IMR-90 (cell line): ENCODE measurements at regions not wholly inside any gene's neighbourhood (a gene's known extent, or its start where the extent isn't known, plus 50 kb on each side); places are given as distances from the start of the nearest gene placed in this dataset.

Source experiments
- ATAC-seq: fragments of 200-7000 bp; cut with Tn5 transposase; 2 replicates; pipeline ENCODE4 v1.9.1; 2020; ENCODE audit warnings: low read depth, mild to moderate bottlenecking, moderate library complexity
- BruUV-seq: library from RNA; stranded (reverse); fragments of 400-500 nt; replicated peaks from 2 replicates; lab custom pipeline; 2021; lab: Mats Ljungman, UMichigan
- CTCF ChIA-PET: fragments of 300-600 bp; formaldehyde crosslinking; extraction: SDS; loops from one replicate; lab custom pipeline; 2021; ENCODE audit warnings: antibody characterized with exemption; lab: Yijun Ruan, JAX
- POLR2A ChIA-PET: fragments of 300-600 bp; sonication (Branson Sonifier 250); formaldehyde crosslinking; loops from one replicate; lab custom pipeline; 2022; ENCODE audit warnings: antibody characterized with exemption; ENCODE audit not compliant: unreplicated experiment; lab: Charles Lee
- DNase-seq: peaks from one replicate; pipeline ENCODE4 v3.0.0; 2013
- H2AFZ ChIP-seq: replicated peaks from 2 replicates; pipeline ENCODE3; 2013; ENCODE audit warnings: low read length, mild to moderate bottlenecking; ENCODE audit not compliant: poor library complexity
- H2AK5ac ChIP-seq: 2 replicates; pipeline ENCODE4 v1.6.1; 2013; ENCODE audit warnings: low read depth, low read length, inconsistent platforms
- H2AK9ac ChIP-seq: replicated peaks from 2 replicates; pipeline ENCODE3; 2013; ENCODE audit warnings: mild to moderate bottlenecking, low read depth, low read length, moderate library complexity; ENCODE audit not compliant: poor library complexity
- H2BK120ac ChIP-seq: 2 replicates; pipeline ENCODE4 v1.6.1; 2013; ENCODE audit warnings: low read depth, low read length, inconsistent platforms
- H2BK15ac ChIP-seq: 3 replicates; pipeline ENCODE4 v1.6.1; 2013; ENCODE audit warnings: low read depth, low read length, inconsistent platforms
- H2BK20ac ChIP-seq: 2 replicates; pipeline ENCODE4 v1.6.1; 2013; ENCODE audit warnings: low read depth, mild to moderate bottlenecking, inconsistent platforms, low read length, moderate library complexity
- H2BK5ac ChIP-seq: 2 replicates; pipeline ENCODE4 v1.6.1; 2013; ENCODE audit warnings: mild to moderate bottlenecking, low read depth, low read length, inconsistent platforms; ENCODE audit not compliant: poor library complexity, severe bottlenecking
- H3K14ac ChIP-seq: replicated peaks from 2 replicates; pipeline ENCODE4 v1.6.1; 2013; ENCODE audit warnings: low read depth, low read length, inconsistent platforms
- H3K18ac ChIP-seq: 2 replicates; pipeline ENCODE4 v1.6.1; 2013; ENCODE audit warnings: low read depth, low read length, control low read depth
- H3K23ac ChIP-seq: 2 replicates; pipeline ENCODE4 v1.6.1; 2013; ENCODE audit warnings: low read depth, low read length, inconsistent platforms
- H3K27ac ChIP-seq: 2 replicates; pipeline ENCODE4 v1.5.1; 2013; ENCODE audit warnings: mild to moderate bottlenecking, control low read depth, low read length; ENCODE audit not compliant: insufficient read depth
- H3K27me3 ChIP-seq: 2 replicates; pipeline ENCODE4 v1.6.1; 2013; ENCODE audit warnings: low read length; ENCODE audit not compliant: control insufficient read depth, insufficient read depth
- H3K36me3 ChIP-seq: 2 replicates; pipeline ENCODE4 v1.6.1; 2013; ENCODE audit warnings: low read length, mixed read lengths; ENCODE audit not compliant: control insufficient read depth, insufficient read depth
- H3K4ac ChIP-seq: 2 replicates; pipeline ENCODE4 v1.6.1; 2013; ENCODE audit warnings: low read depth, low read length, inconsistent platforms
- H3K4me1 ChIP-seq: 2 replicates; pipeline ENCODE4 v1.6.1; 2013; ENCODE audit warnings: low read length, mixed read lengths; ENCODE audit not compliant: control insufficient read depth, insufficient read depth
- H3K4me2 ChIP-seq: 2 replicates; pipeline ENCODE4 v1.6.1; 2013; ENCODE audit warnings: low read depth, mild to moderate bottlenecking, control low read depth, low read length, moderate library complexity
- H3K4me3 ChIP-seq: 2 replicates; pipeline ENCODE4 v1.5.1; 2013; ENCODE audit warnings: low read depth, mild to moderate bottlenecking, control low read depth, low read length, moderate library complexity; ENCODE audit not compliant: insufficient read depth
- H3K56ac ChIP-seq: 2 replicates; pipeline ENCODE4 v1.6.1; 2013; ENCODE audit warnings: low read length, inconsistent platforms; ENCODE audit not compliant: insufficient read depth; ENCODE audit errors: extremely low read depth
- H3K79me1 ChIP-seq, 2 experiments: 2 replicates each; pipeline ENCODE4 v1.6.1; 2013; ENCODE audit warnings: low read length in 2 of 2, inconsistent platforms in 1 of 2, low read depth in 1 of 2
- H3K9ac ChIP-seq: 2 replicates; pipeline ENCODE4 v1.6.1; 2013; ENCODE audit warnings: low read depth, low read length, control low read depth
- H3K9me1 ChIP-seq: 2 replicates; pipeline ENCODE4 v1.6.1; 2013; ENCODE audit warnings: low read length, inconsistent platforms; ENCODE audit not compliant: insufficient read depth
- H3K9me3 ChIP-seq: 2 replicates; pipeline ENCODE4 v1.6.1; 2013; ENCODE audit warnings: low read length; ENCODE audit not compliant: control insufficient read depth, insufficient read depth
- H4K20me1 ChIP-seq: 2 replicates; pipeline ENCODE4 v1.6.1; 2013; ENCODE audit warnings: low read length, inconsistent platforms; ENCODE audit not compliant: insufficient read depth
- H4K5ac ChIP-seq: 2 replicates; pipeline ENCODE4 v1.6.1; 2013; ENCODE audit warnings: mild to moderate bottlenecking, low read depth, low read length, control low read depth
- H4K8ac ChIP-seq, 2 experiments: 2 replicates each; pipeline ENCODE4 v1.6.1; 2013; ENCODE audit warnings: low read depth in 2 of 2, low read length in 2 of 2, control low read depth in 1 of 2, inconsistent platforms in 1 of 2
- H4K91ac ChIP-seq: 2 replicates; pipeline ENCODE4 v1.6.1; 2013; ENCODE audit warnings: low read depth, low read length, inconsistent platforms; ENCODE audit not compliant: insufficient read depth
- BHLHE40 ChIP-seq: fragments of 150-350 bp; IDR thresholded peaks from 2 replicates; pipeline ENCODE4 v1.6.1; 2016; ENCODE audit warnings: mild to moderate bottlenecking, low read depth, low read length
- CEBPB ChIP-seq: IDR thresholded peaks from 2 replicates; pipeline ENCODE4 v1.6.1; 2012; ENCODE audit warnings: low read depth, low read length, improper control_type of control experiment
- CHD1 ChIP-seq: IDR thresholded peaks from 2 replicates; pipeline ENCODE4 v1.6.1; 2012; ENCODE audit warnings: low read depth, low read length, improper control_type of control experiment
- FOS ChIP-seq: fragments of 150-350 bp; IDR thresholded peaks from 2 replicates; pipeline ENCODE4 v1.6.1; 2016; ENCODE audit warnings: low read depth, low read length
- MAFK ChIP-seq: IDR thresholded peaks from 2 replicates; pipeline ENCODE4 v1.6.1; 2012; ENCODE audit warnings: low read depth, low read length, improper control_type of control experiment
- MAZ ChIP-seq: IDR thresholded peaks from 2 replicates; pipeline ENCODE4 v1.6.1; 2012; ENCODE audit warnings: low read depth, mild to moderate bottlenecking, low read length, improper control_type of control experiment, moderate library complexity, borderline replicate concordance
- MXI1 ChIP-seq: IDR thresholded peaks from 2 replicates; pipeline ENCODE4 v1.6.1; 2012; ENCODE audit warnings: low read depth, mild to moderate bottlenecking, low read length, moderate library complexity, borderline replicate concordance
- NFE2L2 ChIP-seq: fragments of 150-350 bp; IDR thresholded peaks from 2 replicates; pipeline ENCODE4 v1.6.1; 2016; ENCODE audit warnings: low read depth, mild to moderate bottlenecking, low read length
- POLR2A ChIP-seq: IDR thresholded peaks from 2 replicates; pipeline ENCODE4 v1.6.1; 2012; ENCODE audit warnings: mild to moderate bottlenecking, low read depth, low read length
- RAD21 ChIP-seq: IDR thresholded peaks from 2 replicates; pipeline ENCODE4 v1.6.1; 2012; ENCODE audit warnings: low read length, improper control_type of control experiment
- RCOR1 ChIP-seq: IDR thresholded peaks from 2 replicates; pipeline ENCODE4 v1.6.1; 2012; ENCODE audit warnings: mild to moderate bottlenecking, low read length, improper control_type of control experiment; ENCODE audit not compliant: insufficient replicate concordance
- RFX5 ChIP-seq: IDR thresholded peaks from 2 replicates; pipeline ENCODE4 v1.8.0; 2012; ENCODE audit warnings: low read depth, mild to moderate bottlenecking, low read length, moderate library complexity
- SMC3 ChIP-seq: fragments of 150-350 bp; IDR thresholded peaks from 2 replicates; pipeline ENCODE4 v1.6.1; 2016; ENCODE audit warnings: low read depth, mild to moderate bottlenecking, antibody characterized with exemption, low read length, moderate library complexity
- WGBS, 2 experiments: methylation state at CpG; one replicate each; pipeline versions ENCODE4 v1.1.5 to v1.1.7; 2013; ENCODE audit warnings: missing lambda C conversion rate in 2 of 2; ENCODE audit not compliant: insufficient read length in 1 of 2; ENCODE audit errors: extremely low coverage in 2 of 2; 5-methylcytosine and 5-hydroxymethylcytosine counted together
- dilution Hi-C: fragments of 300-500 bp; cut with HindIII; formaldehyde crosslinking; loops from one replicate; pipeline ENCODE4 v1.14.3; 2018; ENCODE audit warnings: low sequenced_read_pairs; ENCODE audit not compliant: unreplicated experiment
- in situ Hi-C: fragments of 300-500 bp; cut with MboI; formaldehyde crosslinking; loops from 3 replicates; pipeline ENCODE4 v1.14.3; 2019; ENCODE audit warnings: low sequenced_read_pairs, inconsistent platforms, mixed read lengths
- intact Hi-C: fragments of 100-400 bp; cut with micrococcal nuclease; formaldehyde crosslinking; loops from 2 replicates; pipeline ENCODE4 v1.10.0; 2022
- TF ChIP-seq, protein P1 (sequence below): fragments of 150-350 bp; IDR thresholded peaks from 2 replicates; pipeline ENCODE4 v1.6.1; 2017; ENCODE audit warnings: mild to moderate bottlenecking, antibody characterized with exemption, low read length, low read depth
- TF ChIP-seq, protein P2 (sequence below): conservative IDR thresholded peaks from 2 replicates; pipeline ENCODE4 v1.5.1; 2012; ENCODE audit warnings: mild to moderate bottlenecking, low read depth, low read length, improper control_type of control experiment
- TF ChIP-seq, protein P3 (sequence below): fragments of 150-350 bp; IDR thresholded peaks from 2 replicates; pipeline ENCODE4 v1.6.1; 2016; ENCODE audit warnings: low read depth, mild to moderate bottlenecking, low read length, moderate library complexity, borderline replicate concordance

DNA sequence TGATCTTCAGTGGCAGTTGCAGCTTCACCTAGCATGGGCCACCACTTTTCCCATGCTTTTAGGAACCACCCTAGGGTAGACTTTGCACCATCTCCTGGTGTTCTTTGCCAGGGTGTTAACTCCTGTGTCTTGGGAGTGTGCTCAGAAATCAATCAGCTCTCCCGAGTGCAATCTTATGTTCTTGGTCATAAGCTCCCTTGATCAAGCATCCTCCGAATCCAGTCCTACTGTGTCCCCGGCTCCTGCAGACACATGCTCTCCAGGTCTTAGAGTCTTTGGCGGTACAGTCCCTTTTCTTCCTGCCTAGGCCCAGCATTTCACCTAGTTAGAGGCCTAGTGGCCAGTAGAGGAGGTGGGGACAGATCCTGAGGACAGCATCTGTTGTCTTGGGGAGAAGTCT lies 74.7 kb upstream of the SYN2 start:
- Histone ChIP-seq H3K27me3 (peaks cover 3% of the 10 kb centered on the region; the same call in 1 of the 2 replicates), H4K8ac (no peak overlapping the region), H4K5ac (no peak overlapping the region), H2AFZ (no peak overlapping the region), H3K4me3 (no peak overlapping the region), H3K9me1 (no peaks in the 10 kb centered on the region), H2BK5ac (no peak overlapping the region), H3K56ac (no peak overlapping the region), H3K36me3 (no peaks in the 10 kb centered on the region), H2BK120ac (no peak overlapping the region), H3K79me1 (no peaks in the 10 kb centered on the region), H2BK20ac (no peak overlapping the region), H3K9me3 (no peaks in the 10 kb centered on the region), H2AK9ac (no peak overlapping the region), H3K4me2 (no peak overlapping the region), H3K23ac (no peak overlapping the region), H4K20me1 (no peaks in the 10 kb centered on the region), H3K4me1 (no peaks in the 10 kb centered on the region), H4K91ac (no peak overlapping the region), H3K18ac (no peak overlapping the region), H3K14ac (no peak overlapping the region), H3K4ac (no peak overlapping the region), H3K27ac (no peak overlapping the region), H2BK15ac (no peak overlapping the region), H3K9ac (no peak overlapping the region), H2AK5ac (no peak overlapping the region)
- ChIA-PET POLR2A (no interaction called here), CTCF (no interaction called here)
- BruUV-seq, result no TSS peak
- DNase-seq, result no peak
- ATAC-seq, result no peak
- intact Hi-C loops (no loop called here), dilution Hi-C loops (no loop called here), in situ Hi-C loops (no loop called here)
- WGBS, 2 experiments, result 80% methylated on average over 2 of the region's 4 CpGs; no CpG with 5 or more reads in 1 of the 2 experiments
- TF ChIP-seq, protein P1, sequence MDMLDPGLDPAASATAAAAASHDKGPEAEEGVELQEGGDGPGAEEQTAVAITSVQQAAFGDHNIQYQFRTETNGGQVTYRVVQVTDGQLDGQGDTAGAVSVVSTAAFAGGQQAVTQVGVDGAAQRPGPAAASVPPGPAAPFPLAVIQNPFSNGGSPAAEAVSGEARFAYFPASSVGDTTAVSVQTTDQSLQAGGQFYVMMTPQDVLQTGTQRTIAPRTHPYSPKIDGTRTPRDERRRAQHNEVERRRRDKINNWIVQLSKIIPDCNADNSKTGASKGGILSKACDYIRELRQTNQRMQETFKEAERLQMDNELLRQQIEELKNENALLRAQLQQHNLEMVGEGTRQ, result no peak
- TF ChIP-seq CEBPB, result no peak
- TF ChIP-seq SMC3, result no peak
- TF ChIP-seq MAZ, result no peak
- no peak for TF ChIP-seq BHLHE40
- TF ChIP-seq RAD21, result no peak
- no peak for TF ChIP-seq RFX5
- TF ChIP-seq, protein P2, sequence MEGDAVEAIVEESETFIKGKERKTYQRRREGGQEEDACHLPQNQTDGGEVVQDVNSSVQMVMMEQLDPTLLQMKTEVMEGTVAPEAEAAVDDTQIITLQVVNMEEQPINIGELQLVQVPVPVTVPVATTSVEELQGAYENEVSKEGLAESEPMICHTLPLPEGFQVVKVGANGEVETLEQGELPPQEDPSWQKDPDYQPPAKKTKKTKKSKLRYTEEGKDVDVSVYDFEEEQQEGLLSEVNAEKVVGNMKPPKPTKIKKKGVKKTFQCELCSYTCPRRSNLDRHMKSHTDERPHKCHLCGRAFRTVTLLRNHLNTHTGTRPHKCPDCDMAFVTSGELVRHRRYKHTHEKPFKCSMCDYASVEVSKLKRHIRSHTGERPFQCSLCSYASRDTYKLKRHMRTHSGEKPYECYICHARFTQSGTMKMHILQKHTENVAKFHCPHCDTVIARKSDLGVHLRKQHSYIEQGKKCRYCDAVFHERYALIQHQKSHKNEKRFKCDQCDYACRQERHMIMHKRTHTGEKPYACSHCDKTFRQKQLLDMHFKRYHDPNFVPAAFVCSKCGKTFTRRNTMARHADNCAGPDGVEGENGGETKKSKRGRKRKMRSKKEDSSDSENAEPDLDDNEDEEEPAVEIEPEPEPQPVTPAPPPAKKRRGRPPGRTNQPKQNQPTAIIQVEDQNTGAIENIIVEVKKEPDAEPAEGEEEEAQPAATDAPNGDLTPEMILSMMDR, result no peak
- TF ChIP-seq RCOR1, result no peak
- no peak for TF ChIP-seq CHD1
- no peak for TF ChIP-seq FOS
- TF ChIP-seq POLR2A, result no peak
- TF ChIP-seq MAFK, result no peak
- TF ChIP-seq, protein P3, sequence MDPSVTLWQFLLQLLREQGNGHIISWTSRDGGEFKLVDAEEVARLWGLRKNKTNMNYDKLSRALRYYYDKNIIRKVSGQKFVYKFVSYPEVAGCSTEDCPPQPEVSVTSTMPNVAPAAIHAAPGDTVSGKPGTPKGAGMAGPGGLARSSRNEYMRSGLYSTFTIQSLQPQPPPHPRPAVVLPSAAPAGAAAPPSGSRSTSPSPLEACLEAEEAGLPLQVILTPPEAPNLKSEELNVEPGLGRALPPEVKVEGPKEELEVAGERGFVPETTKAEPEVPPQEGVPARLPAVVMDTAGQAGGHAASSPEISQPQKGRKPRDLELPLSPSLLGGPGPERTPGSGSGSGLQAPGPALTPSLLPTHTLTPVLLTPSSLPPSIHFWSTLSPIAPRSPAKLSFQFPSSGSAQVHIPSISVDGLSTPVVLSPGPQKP, result no peak
- TF ChIP-seq NFE2L2, result no peak
- no peak for TF ChIP-seq MXI1
